Chondrocyte (in vitro differentiated cells): ENCODE measurements at regions not wholly inside any gene's neighbourhood (a gene's known extent, or its start where the extent isn't known, plus 50 kb on each side); places are given as distances from the start of the nearest gene placed in this dataset.
"Not testable (repeated sequence)": the region's sequence is repeated elsewhere in the genome, so short reads cannot be mapped to it uniquely, and the experiment has no call there.

ENCODE experiments used
- DNase-seq: peaks from one replicate; pipeline ENCODE4 v3.0.0; 2021; ENCODE audit warnings: mixed read lengths, low spot score
- H3K27ac Mint-ChIP-seq: one replicate; pipeline ENCODE4 v1.8.0; 2021; ENCODE audit warnings: mild to moderate bottlenecking, moderate library complexity, mixed read lengths; ENCODE audit not compliant: unreplicated experiment
- H3K27me3 Mint-ChIP-seq: 2 replicates; pipeline ENCODE4 v1.8.0; 2021; ENCODE audit warnings: low read depth, mixed read lengths
- H3K36me3 Mint-ChIP-seq: 2 replicates; pipeline ENCODE4 v1.8.0; 2021; ENCODE audit warnings: low read depth, mixed read lengths
- H3K4me1 Mint-ChIP-seq: 2 replicates; pipeline ENCODE4 v1.8.0; 2021; ENCODE audit warnings: low read depth, mild to moderate bottlenecking, mixed read lengths
- H3K4me3 Mint-ChIP-seq: one replicate; pipeline ENCODE4 v1.8.0; 2021; ENCODE audit warnings: mild to moderate bottlenecking, moderate library complexity, mixed read lengths; ENCODE audit not compliant: unreplicated experiment
- H3K9me3 Mint-ChIP-seq: 2 replicates; pipeline ENCODE4 v1.8.0; 2021; ENCODE audit warnings: low read depth, mixed read lengths
- CTCF ChIP-seq: fragments of 200-600 bp; sonication (generic); IDR thresholded peaks from 2 replicates; pipeline ENCODE4 v1.5.0; 2021; ENCODE audit warnings: antibody characterized with exemption, mild to moderate bottlenecking, moderate library complexity

- Mint-ChIP-seq H3K4me1 (no peaks in the 10 kb centered on the region), H3K9me3 (peaks cover 2% of the 10 kb centered on the region), H3K27ac (no peak overlapping the region), H3K27me3 (peaks cover 3% of the 10 kb centered on the region), H3K4me3 (no peak overlapping the region), H3K36me3 (no peaks in the 10 kb centered on the region)
- TF ChIP-seq CTCF = no peak
- DNase-seq = no peak
These were observed 1221.7 kb upstream of the SPRY2 start for GRCh38 chr13:81562598-81562997.

GRCh38 chr13:81551036-81551435 is 1210.1 kb upstream of the SPRY2 start:
- Mint-ChIP-seq H3K27ac (no peak overlapping the region), H3K27me3 (no peaks in the 10 kb centered on the region), H3K4me3 (no peak overlapping the region), H3K9me3 (peaks cover 22% of the 10 kb centered on the region), H3K36me3 (no peaks in the 10 kb centered on the region), H3K4me1 (no peaks in the 10 kb centered on the region)
- no peak for DNase-seq
- TF ChIP-seq CTCF = no peak

- not testable (repeated sequence) for H3K4me1 Mint-ChIP-seq, H3K27me3 Mint-ChIP-seq, H3K27ac Mint-ChIP-seq
These were observed 1205.4 kb upstream of the SPRY2 start for GRCh38 chr13:81546294-81546693.

GRCh38 chr13:81540777-81541176 is 1199.9 kb upstream of the SPRY2 start:
- no peaks in the 10 kb centered on the region for H3K36me3 Mint-ChIP-seq
- H3K27me3 Mint-ChIP-seq = peaks cover 4% of the 10 kb centered on the region
- TF ChIP-seq CTCF = peak; percentile 71
- H3K4me1 Mint-ChIP-seq = no peaks in the 10 kb centered on the region
- no peak overlapping the region for H3K4me3 Mint-ChIP-seq
- no peak for DNase-seq
- H3K9me3 Mint-ChIP-seq = peaks cover 7% of the 10 kb centered on the region
- no peak overlapping the region for H3K27ac Mint-ChIP-seq

More at GRCh38 chr13:81546294-81546693, 1205.4 kb upstream of the SPRY2 start:
- H3K9me3 Mint-ChIP-seq = peaks cover 19% of the 10 kb centered on the region
- not testable (repeated sequence) for H3K36me3 Mint-ChIP-seq, DNase-seq, H3K4me3 Mint-ChIP-seq

- H3K27me3 Mint-ChIP-seq = peaks cover 4% of the 10 kb centered on the region
- no peaks in the 10 kb centered on the region for H3K4me1 Mint-ChIP-seq
- H3K36me3 Mint-ChIP-seq = no peaks in the 10 kb centered on the region
- H3K4me3 Mint-ChIP-seq = no peak overlapping the region
- no peak for TF ChIP-seq CTCF
- H3K27ac Mint-ChIP-seq = no peak overlapping the region
- no peak for DNase-seq
- H3K9me3 Mint-ChIP-seq = no peaks in the 10 kb centered on the region
These were observed 1198.8 kb upstream of the SPRY2 start for GRCh38 chr13:81539643-81540150.

- DNase-seq = no peak
These were observed 1158.0 kb upstream of the SPRY2 start for GRCh38 chr13:81498969-81499368.

More at GRCh38 chr13:81498969-81499368, 1158.0 kb upstream of the SPRY2 start:
- peaks cover 9% of the 10 kb centered on the region for H3K9me3 Mint-ChIP-seq
- TF ChIP-seq CTCF = no peak
- H3K27me3 Mint-ChIP-seq = peaks cover 10% of the 10 kb centered on the region
- H3K4me1 Mint-ChIP-seq = no peaks in the 10 kb centered on the region
- H3K4me3 Mint-ChIP-seq = no peak overlapping the region
- H3K27ac Mint-ChIP-seq = no peak overlapping the region
- no peaks in the 10 kb centered on the region for H3K36me3 Mint-ChIP-seq
